ENCODE measurements at regions not wholly inside any gene's neighbourhood (a gene's known extent, or its start where the extent isn't known, plus 50 kb on each side); places are given as distances from the start of the nearest gene placed in this dataset.

- TF ChIP-seq POLR2A (IDR thresholded peaks at IDR 0.05), result no peak
- TF ChIP-seq CTCF (IDR thresholded peaks at IDR 0.05), result no peak
These were observed 358.2 kb downstream of the DDX10 start for GRCh38 chr11:109023036-109023435.

All from esophagus squamous epithelium (tissue), 4 donors.